Neural crest cell (in vitro differentiated cells): ENCODE measurements at regions not wholly inside any gene's neighbourhood (a gene's known extent, or its start where the extent isn't known, plus 50 kb on each side); places are given as distances from the start of the nearest gene placed in this dataset.
"Not testable (repeated sequence)": the region's sequence is repeated elsewhere in the genome, so short reads cannot be mapped to it uniquely, and the experiment has no call there.

Source experiments
- DNase-seq: peaks from one replicate; pipeline ENCODE4 v3.0.0; 2021; ENCODE audit warnings: low read depth, mixed read lengths, low spot score
- H3K27ac Mint-ChIP-seq: one replicate; pipeline ENCODE4 v1.8.0; 2021; ENCODE audit warnings: mild to moderate bottlenecking, mixed read lengths; ENCODE audit not compliant: unreplicated experiment
- H3K27me3 Mint-ChIP-seq: 2 replicates; pipeline ENCODE4 v1.8.0; 2021; ENCODE audit warnings: low read depth, mild to moderate bottlenecking, mixed read lengths
- H3K36me3 Mint-ChIP-seq: 2 replicates; pipeline ENCODE4 v1.8.0; 2021; ENCODE audit warnings: low read depth, mild to moderate bottlenecking, mixed read lengths
- H3K4me1 Mint-ChIP-seq: 2 replicates; pipeline ENCODE4 v1.8.0; 2021; ENCODE audit warnings: mixed read lengths
- H3K4me3 Mint-ChIP-seq: one replicate; pipeline ENCODE4 v1.8.0; 2021; ENCODE audit warnings: mild to moderate bottlenecking, mixed read lengths
- H3K9me3 Mint-ChIP-seq: 2 replicates; pipeline ENCODE4 v1.8.0; 2021; ENCODE audit warnings: mixed read lengths
- CTCF ChIP-seq: fragments of 200-600 bp; sonication (generic); conservative IDR thresholded peaks from 2 replicates; pipeline ENCODE4 v1.5.0; 2021; ENCODE audit warnings: antibody characterized with exemption, mild to moderate bottlenecking

- Mint-ChIP-seq H3K27ac (no peak overlapping the region), H3K4me1 (peaks cover 4% of the 10 kb centered on the region), H3K9me3 (peaks cover 5% of the 10 kb centered on the region), H3K4me3 (no peak overlapping the region), H3K27me3 (no peaks in the 10 kb centered on the region), H3K36me3 (no peaks in the 10 kb centered on the region)
- no peak for DNase-seq
- no peak for TF ChIP-seq CTCF
Measured at GRCh38 chr3:69660631-69661030, 78.6 kb upstream of the MITF start.

GRCh38 chr3:69659180-69659910 lies 79.9 kb upstream of the MITF start:
- Mint-ChIP-seq H3K4me3 (no peak overlapping the region), H3K36me3 (no peaks in the 10 kb centered on the region), H3K4me1 (no peaks in the 10 kb centered on the region), H3K27me3 (no peaks in the 10 kb centered on the region), H3K9me3 (peaks cover 5% of the 10 kb centered on the region), H3K27ac (no peak overlapping the region)
- no peak for TF ChIP-seq CTCF
- no peak for DNase-seq

GRCh38 chr3:69658514-69659140 lies 80.6 kb upstream of the MITF start:
- Mint-ChIP-seq H3K4me1 (no peaks in the 10 kb centered on the region), H3K9me3 (peaks cover 5% of the 10 kb centered on the region), H3K27me3 (no peaks in the 10 kb centered on the region), H3K27ac (no peak overlapping the region), H3K4me3 (no peak overlapping the region), H3K36me3 (no peaks in the 10 kb centered on the region)
- no peak for TF ChIP-seq CTCF
- no peak for DNase-seq

- not testable (repeated sequence) for H3K4me3 Mint-ChIP-seq, H3K27me3 Mint-ChIP-seq, H3K4me1 Mint-ChIP-seq, DNase-seq, H3K27ac Mint-ChIP-seq, H3K36me3 Mint-ChIP-seq, H3K9me3 Mint-ChIP-seq
Measured at GRCh38 chr3:69657030-69657429, 82.2 kb upstream of the MITF start.

GRCh38 chr3:69651765-69652164 lies 87.5 kb upstream of the MITF start:
- Mint-ChIP-seq H3K4me1 (peaks cover 7% of the 10 kb centered on the region), H3K36me3 (no peaks in the 10 kb centered on the region), H3K4me3 (no peak overlapping the region), H3K27ac (no peak overlapping the region), H3K9me3 (no peaks in the 10 kb centered on the region), H3K27me3 (no peaks in the 10 kb centered on the region)
- TF ChIP-seq CTCF = no peak
- no peak for DNase-seq

- no peaks in the 10 kb centered on the region for H3K27me3 Mint-ChIP-seq
- TF ChIP-seq CTCF = no peak
Measured at GRCh38 chr3:69650066-69650419, 89.2 kb upstream of the MITF start.

More at GRCh38 chr3:69650066-69650419, 89.2 kb upstream of the MITF start:
- H3K9me3 Mint-ChIP-seq = no peaks in the 10 kb centered on the region
- no peak for DNase-seq
- H3K36me3 Mint-ChIP-seq = no peaks in the 10 kb centered on the region
- H3K4me3 Mint-ChIP-seq = no peak overlapping the region
- H3K4me1 Mint-ChIP-seq = peaks cover 7% of the 10 kb centered on the region
- H3K27ac Mint-ChIP-seq = no peak overlapping the region
